Brain microvascular endothelial cell (primary cell): ENCODE measurements at regions not wholly inside any gene's neighbourhood (a gene's known extent, or its start where the extent isn't known, plus 50 kb on each side); places are given as distances from the start of the nearest gene placed in this dataset.

ENCODE experiments used
- DNase-seq: peaks from one replicate; pipeline ENCODE4 v3.0.0-alpha.2; 2020
- H3K27ac ChIP-seq: fragments of 250-450 bp; sonication (Bioruptor Pico); 2 replicates; pipeline ENCODE4 v1.5.1; 2020; ENCODE audit warnings: mild to moderate bottlenecking, moderate library complexity
- H3K27me3 ChIP-seq: fragments of 250-450 bp; sonication (Bioruptor Pico); replicated peaks from 2 replicates; pipeline ENCODE4 v1.5.1; 2020; ENCODE audit warnings: mild to moderate bottlenecking
- H3K36me3 ChIP-seq: fragments of 250-450 bp; sonication (Bioruptor Pico); replicated peaks from 2 replicates; pipeline ENCODE4 v1.5.1; 2020; ENCODE audit warnings: mild to moderate bottlenecking
- H3K4me3 ChIP-seq: 2 replicates; pipeline ENCODE4 v1.5.1; 2011; ENCODE audit warnings: low read depth, mild to moderate bottlenecking, control low read depth, low read length, moderate library complexity
- CTCF ChIP-seq: IDR thresholded peaks from 2 replicates; pipeline ENCODE4 v1.5.1; 2011; ENCODE audit warnings: low read depth, mild to moderate bottlenecking, moderate library complexity, low read length, control low read depth, inconsistent platforms; ENCODE audit errors: missing control alignments
- in situ Hi-C: cut with HindIII; loops from 2 replicates; pipeline ENCODE4 v1.10.0; 2017; ENCODE audit warnings: low sequenced_read_pairs, low pct_ligation_motif_present

- no peak overlapping the region for H3K27ac ChIP-seq
- no peak for DNase-seq
- H3K4me3 ChIP-seq: no peak overlapping the region
- in situ Hi-C loops: no loop called here
- H3K36me3 ChIP-seq: no peaks in the 10 kb centered on the region
- TF ChIP-seq CTCF: no peak
- no peaks in the 10 kb centered on the region for H3K27me3 ChIP-seq
Measured at GRCh38 chr7:20520530-20520929, 94.9 kb upstream of the ABCB5 start.

- Histone ChIP-seq H3K27ac (no peak overlapping the region), H3K27me3 (no peaks in the 10 kb centered on the region), H3K36me3 (no peaks in the 10 kb centered on the region), H3K4me3 (no peak overlapping the region)
- no peak for DNase-seq
- in situ Hi-C loops: no loop called here
- TF ChIP-seq CTCF: no peak
Measured at GRCh38 chr7:20521243-20521642, 94.2 kb upstream of the ABCB5 start.

- DNase-seq: no peak
- Histone ChIP-seq H3K27me3 (no peaks in the 10 kb centered on the region), H3K36me3 (no peaks in the 10 kb centered on the region), H3K4me3 (no peak overlapping the region), H3K27ac (no peak overlapping the region)
- TF ChIP-seq CTCF: no peak
- in situ Hi-C loops: no loop called here
Measured at GRCh38 chr7:20529260-20529659, 86.2 kb upstream of the ABCB5 start.

GRCh38 chr7:20532890-20533289 lies 82.6 kb upstream of the ABCB5 start:
- no peak overlapping the region for H3K4me3 ChIP-seq
- no peak for DNase-seq
- H3K27ac ChIP-seq: no peak overlapping the region
- no peaks in the 10 kb centered on the region for H3K36me3 ChIP-seq
- in situ Hi-C loops: no loop called here
- no peaks in the 10 kb centered on the region for H3K27me3 ChIP-seq
- TF ChIP-seq CTCF: no peak

GRCh38 chr7:20534543-20534942 lies 80.9 kb upstream of the ABCB5 start:
- H3K27ac ChIP-seq: no peak overlapping the region
- no peak for TF ChIP-seq CTCF
- no peak for DNase-seq
- in situ Hi-C loops: no loop called here
- H3K4me3 ChIP-seq: no peak overlapping the region
- H3K36me3 ChIP-seq: no peaks in the 10 kb centered on the region
- H3K27me3 ChIP-seq: no peaks in the 10 kb centered on the region

- no peak for TF ChIP-seq CTCF
- Histone ChIP-seq H3K4me3 (no peak overlapping the region), H3K36me3 (no peaks in the 10 kb centered on the region), H3K27ac (no peak overlapping the region), H3K27me3 (no peaks in the 10 kb centered on the region)
- in situ Hi-C loops: no loop called here
- DNase-seq: no peak
Measured at GRCh38 chr7:20535541-20535940, 79.9 kb upstream of the ABCB5 start.
